HCT116 (cell line): ENCODE measurements at regions not wholly inside any gene's neighbourhood (a gene's known extent, or its start where the extent isn't known, plus 50 kb on each side); places are given as distances from the start of the nearest gene placed in this dataset.

Source experiments
- ATAC-seq: fragments of 200-7000 bp; cut with Tn5 transposase; 2 replicates; pipeline ENCODE4 v1.9.1; 2020; ENCODE audit warnings: mild to moderate bottlenecking, moderate library complexity
- BruUV-seq: library from RNA; stranded (reverse); fragments of 400-500 nt; replicated peaks from 2 replicates; lab custom pipeline; 2021; lab: Mats Ljungman, UMichigan
- CTCF ChIA-PET: fragments of 300-600 bp; sonication (Branson Sonifier 250); formaldehyde crosslinking; loops from one replicate; lab custom pipeline; 2021; ENCODE audit warnings: antibody characterized with exemption; lab: Charles Lee
- POLR2A ChIA-PET: fragments of 300-600, 350-600 bp; sonication (Branson Sonifier 250); formaldehyde crosslinking; loops from one replicate; lab custom pipeline; 2021; ENCODE audit warnings: antibody characterized with exemption; lab: Charles Lee
- RAD21 ChIA-PET, 2 experiments: fragments of 300-600 bp; sonication (Branson Sonifier 250); formaldehyde crosslinking; loops; one replicate each; lab custom pipeline; 2023; ENCODE audit warnings: low total read pairs in 2 of 2; ENCODE audit not compliant: uncharacterized antibody in 2 of 2, unreplicated experiment in 2 of 2, low non-redundant PET in 1 of 2; lab: Charles Lee
- DNase-seq: peaks from one replicate; pipeline ENCODE4 v3.0.0-alpha.2; 2010; ENCODE audit warnings: low read depth, low spot score
- H2AFZ ChIP-seq: fragments of 200-600 bp; shearing (Covaris generic), sonication (generic); 2 replicates; pipeline ENCODE4 v1.6.1; 2017; ENCODE audit warnings: low read depth, mixed run types, mixed read lengths, antibody characterized with exemption, low read length; ENCODE audit not compliant: poor library complexity, severe bottlenecking
- H3K27ac ChIP-seq: 2 replicates; pipeline ENCODE4 v1.5.1; 2012; ENCODE audit warnings: low read depth, low read length
- H3K27me3 ChIP-seq: fragments of 200-600 bp; sonication (generic); 2 replicates; pipeline ENCODE4 v1.6.1; 2016; ENCODE audit warnings: mixed run types, low read length, mixed read lengths; ENCODE audit not compliant: insufficient read depth
- H3K36me3 ChIP-seq, 2 experiments: fragments of 200-500 bp in 1 of 2; fragments of 200-600 bp in 1 of 2; sonication (Bioruptor generic) in 1 of 2; sonication (generic) in 1 of 2; 2 replicates each; pipeline versions ENCODE4 v1.5.1 to v1.6.1; 2014 to 2016; ENCODE audit warnings: low read length in 2 of 2, inconsistent platforms in 1 of 2, mixed read lengths in 1 of 2, mixed run types in 1 of 2; ENCODE audit not compliant: insufficient read depth in 2 of 2, control insufficient read depth in 1 of 2
- H3K4me1 ChIP-seq, 2 experiments: fragments of 200-600 bp in 1 of 2; sonication (generic) in 1 of 2; 2 replicates each; pipeline versions ENCODE4 v1.5.1 to v1.6.1; 2012 to 2017; ENCODE audit warnings: low read length in 2 of 2, inconsistent platforms in 1 of 2, mild to moderate bottlenecking in 1 of 2, mixed read lengths in 1 of 2, mixed run types in 1 of 2, moderate library complexity in 1 of 2; ENCODE audit not compliant: insufficient read depth in 2 of 2, control insufficient read depth in 1 of 2
- H3K4me2 ChIP-seq: fragments of 200-600 bp; sonication (generic); 2 replicates; pipeline ENCODE4 v1.6.1; 2017; ENCODE audit warnings: mixed run types, low read length, mixed read lengths
- H3K4me3 ChIP-seq, 2 experiments: fragments of 200-600 bp in 1 of 2; sonication (generic) in 1 of 2; replicated peaks in 1 of 2; 2 replicates each; pipeline ENCODE4 v1.5.1; 2011 to 2016; ENCODE audit warnings: low read length in 2 of 2, control low read depth in 1 of 2, low read depth in 1 of 2, mild to moderate bottlenecking in 1 of 2, mixed read lengths in 1 of 2, mixed run types in 1 of 2
- H3K79me2 ChIP-seq: fragments of 200-600 bp; sonication (generic); 2 replicates; pipeline ENCODE4 v1.6.1; 2017; ENCODE audit warnings: mild to moderate bottlenecking, mixed run types, low read length, moderate library complexity, mixed read lengths; ENCODE audit not compliant: insufficient read depth
- H3K9ac ChIP-seq: fragments of 200-600 bp; sonication (generic); 2 replicates; pipeline ENCODE4 v1.6.1; 2016; ENCODE audit warnings: low read length, mixed read lengths
- H3K9me2 ChIP-seq: fragments of 200-600 bp; sonication (generic), shearing (Covaris generic); 2 replicates; pipeline ENCODE4 v1.6.1; 2017; ENCODE audit warnings: mixed run types, mild to moderate bottlenecking, moderate library complexity; ENCODE audit not compliant: insufficient read depth
- H3K9me3 ChIP-seq, 2 experiments: fragments of 200-500 bp in 1 of 2; fragments of 200-600 bp in 1 of 2; sonication (Bioruptor generic) in 1 of 2; sonication (generic) in 1 of 2; 2 replicates each; pipeline ENCODE4 v1.6.1; 2014 to 2017; ENCODE audit warnings: low read length in 2 of 2, mixed read lengths in 2 of 2, inconsistent platforms in 1 of 2, low read depth in 1 of 2, mild to moderate bottlenecking in 1 of 2, mixed run types in 1 of 2, moderate library complexity in 1 of 2; ENCODE audit not compliant: control insufficient read depth in 1 of 2, insufficient read depth in 1 of 2
- H4K20me1 ChIP-seq: fragments of 200-600 bp; sonication (generic), shearing (Covaris generic); 2 replicates; pipeline ENCODE4 v1.6.1; 2017; ENCODE audit warnings: mixed run types, mild to moderate bottlenecking, moderate library complexity; ENCODE audit not compliant: insufficient read depth
- ATF3 ChIP-seq: IDR thresholded peaks from 2 replicates; pipeline ENCODE4 v1.6.1; 2012
- EGR1 ChIP-seq: IDR thresholded peaks from 2 replicates; pipeline ENCODE4 v1.6.1; 2012; ENCODE audit warnings: low read depth
- ELF1 ChIP-seq: IDR thresholded peaks from 2 replicates; pipeline ENCODE4 v1.6.1; 2012; ENCODE audit warnings: low read depth, borderline replicate concordance
- EZH2 ChIP-seq: fragments of 200-600 bp; sonication (generic); IDR thresholded peaks from 2 replicates; pipeline ENCODE4 v1.6.1; 2017; ENCODE audit warnings: antibody characterized with exemption, mixed run types
- EZH2phosphoT487 ChIP-seq: fragments of 200-600 bp; IDR thresholded peaks from 2 replicates; pipeline ENCODE4 v1.6.1; 2018; ENCODE audit warnings: antibody characterized with exemption, borderline replicate concordance
- FOSL1 ChIP-seq: IDR thresholded peaks from 2 replicates; pipeline ENCODE4 v1.6.1; 2012; ENCODE audit warnings: low read depth
- POLR2A ChIP-seq: IDR thresholded peaks from 2 replicates; pipeline ENCODE4 v1.7.0; 2011; ENCODE audit warnings: borderline replicate concordance; ENCODE audit not compliant: insufficient read depth, insufficient read length; ENCODE audit errors: extremely low read depth
- RAD21 ChIP-seq: IDR thresholded peaks from 2 replicates; pipeline ENCODE4 v1.6.1; 2012; ENCODE audit warnings: low read depth, mild to moderate bottlenecking
- SP1 ChIP-seq: IDR thresholded peaks from 2 replicates; pipeline ENCODE4 v1.6.1; 2012; ENCODE audit warnings: low read depth
- YY1 ChIP-seq: IDR thresholded peaks from 2 replicates; pipeline ENCODE4 v1.6.1; 2011; ENCODE audit warnings: low read length, low read depth, moderate library complexity, mild to moderate bottlenecking; ENCODE audit not compliant: insufficient replicate concordance; ENCODE audit errors: extremely low read depth
- ZFX ChIP-seq: fragments of 450-650 bp; IDR thresholded peaks from 2 replicates; pipeline ENCODE4 v1.6.1; 2017
- ZNF274 ChIP-seq: fragments of 200-500 bp; sonication (Bioruptor generic); IDR thresholded peaks from 2 replicates; pipeline ENCODE4 v1.6.1; 2014; ENCODE audit warnings: mild to moderate bottlenecking, low read depth, low read length, inconsistent platforms
- intact Hi-C: fragments of 100-400 bp; cut with micrococcal nuclease; formaldehyde crosslinking; loops from 2 replicates; pipeline ENCODE4 v1.10.0; 2022
- TF ChIP-seq, protein P1 (sequence below): IDR thresholded peaks from 2 replicates; pipeline ENCODE4 v1.6.1; 2012; ENCODE audit warnings: low read depth
- TF ChIP-seq, protein P2 (sequence below), 3 experiments: fragments of 200-600 bp in 1 of 3; sonication (generic) in 1 of 3; IDR thresholded peaks in 2 of 3; conservative IDR thresholded peaks in 1 of 3; 2 replicates each; pipeline ENCODE4 v1.5.1; 2012 to 2017; ENCODE audit warnings: low read depth in 2 of 3, low read length in 2 of 3, antibody characterized with exemption in 1 of 3, borderline replicate concordance in 1 of 3, control low read depth in 1 of 3, mild to moderate bottlenecking in 1 of 3, mixed read lengths in 1 of 3, mixed run types in 1 of 3, moderate library complexity in 1 of 3; ENCODE audit not compliant: insufficient read depth in 1 of 3
- TF ChIP-seq, protein P3 (sequence below): IDR thresholded peaks from 2 replicates; pipeline ENCODE4 v1.6.1; 2011; ENCODE audit warnings: mild to moderate bottlenecking, low read length, moderate library complexity; ENCODE audit not compliant: insufficient replicate concordance; ENCODE audit errors: extremely low read depth

DNA sequence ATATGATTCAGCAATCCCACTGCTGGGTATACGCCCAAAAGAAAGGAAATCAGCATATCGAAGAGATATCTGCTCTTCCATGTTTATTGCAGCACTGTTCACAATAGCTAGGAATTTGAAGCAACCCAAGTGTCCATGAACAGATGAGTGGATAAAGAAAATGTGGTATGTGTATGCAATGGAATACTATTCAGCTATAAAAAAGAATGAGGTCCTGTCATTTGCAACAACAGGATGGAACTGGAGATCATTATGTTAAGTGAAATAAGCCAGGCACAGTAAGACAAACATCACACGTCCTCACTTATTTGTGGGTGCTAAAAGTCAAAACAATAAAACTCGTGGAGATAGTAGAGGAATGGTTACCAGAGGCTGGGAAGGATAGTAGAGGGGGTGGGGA, 153.8 kb upstream of the LEF1 start:
- ChIA-PET RAD21 (no interaction called here), CTCF (no interaction called here), POLR2A (no interaction called here)
- DNase-seq: no peak
- Histone ChIP-seq H2AFZ (no peak overlapping the region), H3K9ac (no peak overlapping the region), H3K4me3 (no peak overlapping the region), H3K4me1 (no peaks in the 10 kb centered on the region), H3K79me2 (no peaks in the 10 kb centered on the region), H3K36me3 (no peaks in the 10 kb centered on the region), H3K27ac (no peak overlapping the region), H3K9me3 (no peaks in the 10 kb centered on the region), H3K9me2 (no peaks in the 10 kb centered on the region), H3K4me2 (no peak overlapping the region), H4K20me1 (no peaks in the 10 kb centered on the region), H3K27me3 (peaks cover 14% of the 10 kb centered on the region)
- TF ChIP-seq SP1 (no peak), POLR2A (no peak), ATF3 (no peak), EGR1 (no peak), ZFX (no peak), YY1 (no peak), FOSL1 (no peak), ELF1 (no peak), ZNF274 (no peak), EZH2 (no peak), EZH2phosphoT487 (no peak), RAD21 (no peak)
- TF ChIP-seq, protein P1, sequence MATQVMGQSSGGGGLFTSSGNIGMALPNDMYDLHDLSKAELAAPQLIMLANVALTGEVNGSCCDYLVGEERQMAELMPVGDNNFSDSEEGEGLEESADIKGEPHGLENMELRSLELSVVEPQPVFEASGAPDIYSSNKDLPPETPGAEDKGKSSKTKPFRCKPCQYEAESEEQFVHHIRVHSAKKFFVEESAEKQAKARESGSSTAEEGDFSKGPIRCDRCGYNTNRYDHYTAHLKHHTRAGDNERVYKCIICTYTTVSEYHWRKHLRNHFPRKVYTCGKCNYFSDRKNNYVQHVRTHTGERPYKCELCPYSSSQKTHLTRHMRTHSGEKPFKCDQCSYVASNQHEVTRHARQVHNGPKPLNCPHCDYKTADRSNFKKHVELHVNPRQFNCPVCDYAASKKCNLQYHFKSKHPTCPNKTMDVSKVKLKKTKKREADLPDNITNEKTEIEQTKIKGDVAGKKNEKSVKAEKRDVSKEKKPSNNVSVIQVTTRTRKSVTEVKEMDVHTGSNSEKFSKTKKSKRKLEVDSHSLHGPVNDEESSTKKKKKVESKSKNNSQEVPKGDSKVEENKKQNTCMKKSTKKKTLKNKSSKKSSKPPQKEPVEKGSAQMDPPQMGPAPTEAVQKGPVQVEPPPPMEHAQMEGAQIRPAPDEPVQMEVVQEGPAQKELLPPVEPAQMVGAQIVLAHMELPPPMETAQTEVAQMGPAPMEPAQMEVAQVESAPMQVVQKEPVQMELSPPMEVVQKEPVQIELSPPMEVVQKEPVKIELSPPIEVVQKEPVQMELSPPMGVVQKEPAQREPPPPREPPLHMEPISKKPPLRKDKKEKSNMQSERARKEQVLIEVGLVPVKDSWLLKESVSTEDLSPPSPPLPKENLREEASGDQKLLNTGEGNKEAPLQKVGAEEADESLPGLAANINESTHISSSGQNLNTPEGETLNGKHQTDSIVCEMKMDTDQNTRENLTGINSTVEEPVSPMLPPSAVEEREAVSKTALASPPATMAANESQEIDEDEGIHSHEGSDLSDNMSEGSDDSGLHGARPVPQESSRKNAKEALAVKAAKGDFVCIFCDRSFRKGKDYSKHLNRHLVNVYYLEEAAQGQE: no peak
- TF ChIP-seq, protein P2, sequence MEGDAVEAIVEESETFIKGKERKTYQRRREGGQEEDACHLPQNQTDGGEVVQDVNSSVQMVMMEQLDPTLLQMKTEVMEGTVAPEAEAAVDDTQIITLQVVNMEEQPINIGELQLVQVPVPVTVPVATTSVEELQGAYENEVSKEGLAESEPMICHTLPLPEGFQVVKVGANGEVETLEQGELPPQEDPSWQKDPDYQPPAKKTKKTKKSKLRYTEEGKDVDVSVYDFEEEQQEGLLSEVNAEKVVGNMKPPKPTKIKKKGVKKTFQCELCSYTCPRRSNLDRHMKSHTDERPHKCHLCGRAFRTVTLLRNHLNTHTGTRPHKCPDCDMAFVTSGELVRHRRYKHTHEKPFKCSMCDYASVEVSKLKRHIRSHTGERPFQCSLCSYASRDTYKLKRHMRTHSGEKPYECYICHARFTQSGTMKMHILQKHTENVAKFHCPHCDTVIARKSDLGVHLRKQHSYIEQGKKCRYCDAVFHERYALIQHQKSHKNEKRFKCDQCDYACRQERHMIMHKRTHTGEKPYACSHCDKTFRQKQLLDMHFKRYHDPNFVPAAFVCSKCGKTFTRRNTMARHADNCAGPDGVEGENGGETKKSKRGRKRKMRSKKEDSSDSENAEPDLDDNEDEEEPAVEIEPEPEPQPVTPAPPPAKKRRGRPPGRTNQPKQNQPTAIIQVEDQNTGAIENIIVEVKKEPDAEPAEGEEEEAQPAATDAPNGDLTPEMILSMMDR (IDR thresholded peaks at IDR 0.05 in 2 of 3, conservative IDR thresholded peaks at IDR 0.05 in 1 of 3; ENCODE audit: borderline replicate concordance in 1 of 3, insufficient read depth in 1 of 3, low read depth in 2 of 3, low read length in 2 of 3): no peak
- TF ChIP-seq, protein P3, sequence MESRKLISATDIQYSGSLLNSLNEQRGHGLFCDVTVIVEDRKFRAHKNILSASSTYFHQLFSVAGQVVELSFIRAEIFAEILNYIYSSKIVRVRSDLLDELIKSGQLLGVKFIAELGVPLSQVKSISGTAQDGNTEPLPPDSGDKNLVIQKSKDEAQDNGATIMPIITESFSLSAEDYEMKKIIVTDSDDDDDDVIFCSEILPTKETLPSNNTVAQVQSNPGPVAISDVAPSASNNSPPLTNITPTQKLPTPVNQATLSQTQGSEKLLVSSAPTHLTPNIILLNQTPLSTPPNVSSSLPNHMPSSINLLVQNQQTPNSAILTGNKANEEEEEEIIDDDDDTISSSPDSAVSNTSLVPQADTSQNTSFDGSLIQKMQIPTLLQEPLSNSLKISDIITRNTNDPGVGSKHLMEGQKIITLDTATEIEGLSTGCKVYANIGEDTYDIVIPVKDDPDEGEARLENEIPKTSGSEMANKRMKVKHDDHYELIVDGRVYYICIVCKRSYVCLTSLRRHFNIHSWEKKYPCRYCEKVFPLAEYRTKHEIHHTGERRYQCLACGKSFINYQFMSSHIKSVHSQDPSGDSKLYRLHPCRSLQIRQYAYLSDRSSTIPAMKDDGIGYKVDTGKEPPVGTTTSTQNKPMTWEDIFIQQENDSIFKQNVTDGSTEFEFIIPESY: no peak
- ATAC-seq: no peak
- BruUV-seq: no TSS peak
- intact Hi-C loops: no loop called here
